Pancreas (tissue), 10 donors: ENCODE measurements at regions not wholly inside any gene's neighbourhood (a gene's known extent, or its start where the extent isn't known, plus 50 kb on each side); places are given as distances from the start of the nearest gene placed in this dataset.

Experiments
- ATAC-seq, 4 donors: fragments of 200-7000 bp; cut with Tn5 transposase; one replicate each; pipeline versions ENCODE4 v1.8.0 to v1.9.1; 2020; ENCODE audit warnings: mild to moderate bottlenecking in 4 of 4, moderate library complexity in 4 of 4
- DNase-seq, 6 donors: peaks; one replicate each; pipeline ENCODE4 v3.0.0-alpha.2; 2020
- FAIRE-seq: peaks from 2 replicates; lab custom pipeline; 2012; peaks lifted over from hg19 to GRCh38; lab: Jason Lieb, UNC
- H3K27ac ChIP-seq, 4 donors: fragments of 200-600 bp; sonication (generic); 1 replicate in 3 of 4; 2 replicates in 1 of 4; pipeline versions ENCODE4 v1.5.0 to v1.8.0; 2020
- H3K27me3 ChIP-seq, 4 donors: fragments of 200-600 bp; one replicate each; pipeline ENCODE4 v1.8.0; 2021
- H3K36me3 ChIP-seq, 3 donors: fragments of 200-600 bp; sonication (generic) in 1 of 3; one replicate each; pipeline versions ENCODE4 v1.5.0 to v1.8.0; 2020 to 2021
- H3K4me1 ChIP-seq, 3 donors: fragments of 200-600 bp; one replicate each; pipeline ENCODE4 v1.8.0; 2021
- H3K4me3 ChIP-seq, 4 donors: fragments of 200-600 bp; sonication (generic) in 2 of 4; one replicate each; pipeline versions ENCODE4 v1.5.0 to v1.8.0; 2020 to 2021
- H3K9me3 ChIP-seq, 4 donors: fragments of 200-600 bp; one replicate each; pipeline ENCODE4 v1.8.0; 2021
- WGBS, 2 donors: extraction: QIAGEN DNeasy Blood & Tissue Kit; methylation state at CpG; one replicate each; pipeline ENCODE4 v1.1.7; 2013; 5-methylcytosine and 5-hydroxymethylcytosine counted together
- intact Hi-C, 3 donors: fragments of 100-400 bp; cut with DNase I; formaldehyde crosslinking; loops; one replicate each; pipeline versions ENCODE4 v1.11.1 to v1.14.2; 2022
- TF ChIP-seq, protein P1 (sequence below), 4 donors: fragments of 200-600 bp; sonication (generic) in 3 of 4; IDR thresholded peaks; one replicate each; pipeline versions ENCODE4 v1.5.0 to v1.8.0; 2021; ENCODE audit warnings: antibody characterized with exemption in 4 of 4
- donor health status: healthy with polysubstance abuse.
- donor health status: DM: no; HTN: no; CAD: no; lungs with moderate emphysema.
- donor health status: DM: no; HTN: no; CAD: no.
- donor health status: control.
- donor health status: control.
- donor health status: Bipolar disorder and iron deficiency.
- donor health status: DM: yes; HTN: yes; CAD: no.
- donor health status: DM: no; HTN: no; CAD: no.
- donor health status: DM: no; HTN: no; CAD: no.
- donor health status: DM: yes; HTN: yes; CAD: no.

DNA sequence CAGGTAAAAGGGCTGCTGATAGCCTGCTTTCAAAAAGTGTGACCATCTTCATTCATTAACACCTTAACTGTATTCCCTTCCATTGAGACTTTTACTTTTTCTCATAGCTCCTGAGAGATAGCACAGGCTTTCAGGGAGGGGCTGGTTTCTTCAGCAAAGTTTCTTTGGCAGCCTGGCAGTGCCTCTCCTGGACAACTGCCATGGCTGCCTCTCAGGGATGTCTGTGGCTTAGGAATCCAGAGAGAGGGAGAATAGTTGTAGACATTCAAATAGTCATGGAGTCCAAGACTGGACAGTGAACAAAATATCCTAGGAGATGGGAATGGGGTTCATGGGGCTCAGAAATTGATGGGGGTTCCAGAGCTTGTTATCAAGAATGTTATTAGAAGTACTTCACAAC lies 81.1 kb downstream of the FAM47B start:
- no peak for ATAC-seq
- FAIRE-seq, result no peak

DNA sequence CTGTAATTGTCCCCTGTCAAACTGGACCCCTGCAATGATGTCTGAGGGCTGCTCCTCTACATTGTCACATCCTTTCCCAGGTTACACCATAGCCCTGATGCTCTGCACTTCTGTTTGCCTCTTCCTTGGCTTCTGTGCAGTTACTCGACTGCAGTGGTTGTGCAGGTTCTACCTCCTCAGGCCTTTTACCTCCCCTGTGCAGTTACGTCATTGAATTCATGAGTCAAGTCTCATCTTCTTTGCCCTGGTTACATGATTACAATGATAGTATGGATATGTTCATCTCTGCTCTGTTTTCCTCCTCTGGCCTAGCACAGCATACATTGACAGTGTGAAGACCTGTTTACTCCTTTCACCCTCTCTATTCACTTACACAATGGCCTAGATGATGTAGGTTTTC lies 83.2 kb downstream of the FAM47B start:
- FAIRE-seq, result no peak
- WGBS, 2 donors, result 62 to 65% methylated on average over 2 of the region's 2 CpGs
- Histone ChIP-seq H3K4me1 (no peaks in the 10 kb centered on the region), H3K36me3 (no peaks in the 10 kb centered on the region), H3K4me3 (no peak overlapping the region), H3K27me3 (peaks cover 0 to 8% (median 0%) of the 10 kb centered on the region in 4 donors), H3K9me3 (no peaks in the 10 kb centered on the region), H3K27ac (no peak overlapping the region)
- no peak for DNase-seq
- no peak for ATAC-seq
- intact Hi-C loops, result no loop called here
- TF ChIP-seq, protein P1, sequence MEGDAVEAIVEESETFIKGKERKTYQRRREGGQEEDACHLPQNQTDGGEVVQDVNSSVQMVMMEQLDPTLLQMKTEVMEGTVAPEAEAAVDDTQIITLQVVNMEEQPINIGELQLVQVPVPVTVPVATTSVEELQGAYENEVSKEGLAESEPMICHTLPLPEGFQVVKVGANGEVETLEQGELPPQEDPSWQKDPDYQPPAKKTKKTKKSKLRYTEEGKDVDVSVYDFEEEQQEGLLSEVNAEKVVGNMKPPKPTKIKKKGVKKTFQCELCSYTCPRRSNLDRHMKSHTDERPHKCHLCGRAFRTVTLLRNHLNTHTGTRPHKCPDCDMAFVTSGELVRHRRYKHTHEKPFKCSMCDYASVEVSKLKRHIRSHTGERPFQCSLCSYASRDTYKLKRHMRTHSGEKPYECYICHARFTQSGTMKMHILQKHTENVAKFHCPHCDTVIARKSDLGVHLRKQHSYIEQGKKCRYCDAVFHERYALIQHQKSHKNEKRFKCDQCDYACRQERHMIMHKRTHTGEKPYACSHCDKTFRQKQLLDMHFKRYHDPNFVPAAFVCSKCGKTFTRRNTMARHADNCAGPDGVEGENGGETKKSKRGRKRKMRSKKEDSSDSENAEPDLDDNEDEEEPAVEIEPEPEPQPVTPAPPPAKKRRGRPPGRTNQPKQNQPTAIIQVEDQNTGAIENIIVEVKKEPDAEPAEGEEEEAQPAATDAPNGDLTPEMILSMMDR (IDR thresholded peaks at IDR 0.05), result no peak

More for the DNA sequence above, 81.1 kb downstream of the FAM47B start:
- H3K9me3 ChIP-seq, result no peaks in the 10 kb centered on the region
- H3K4me3 ChIP-seq, result no peak overlapping the region
- no peak for DNase-seq
- peaks cover 0 to 8% (median 0%) of the 10 kb centered on the region in 4 donors for H3K27me3 ChIP-seq
- intact Hi-C loops, result no loop called here
- no peaks in the 10 kb centered on the region for H3K36me3 ChIP-seq
- TF ChIP-seq, protein P1 (IDR thresholded peaks at IDR 0.05), result no peak
- H3K4me1 ChIP-seq, result no peaks in the 10 kb centered on the region
- H3K27ac ChIP-seq, result no peak overlapping the region

DNA sequence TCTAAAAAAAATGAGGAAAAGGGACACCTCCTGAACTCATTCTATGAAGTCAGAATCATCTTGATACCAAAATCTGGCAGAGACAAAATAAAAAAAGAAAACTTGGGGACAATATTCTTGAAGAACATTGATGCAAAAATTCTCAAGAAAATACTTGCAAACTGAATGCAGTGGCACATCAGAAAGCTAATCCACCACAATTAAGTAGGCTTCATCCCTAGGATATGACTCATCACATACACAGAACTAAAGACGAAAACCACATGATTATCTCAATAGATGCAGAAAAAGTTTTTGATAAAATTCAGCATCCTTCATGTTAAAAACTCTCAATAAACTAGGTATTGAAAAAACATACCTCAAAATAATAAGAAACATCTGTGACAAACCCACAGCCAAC lies 98.3 kb downstream of the FAM47B start:
- 34 to 47% methylated on average over 1 of the region's 1 CpG for WGBS, 2 donors
- peak; percentile 84 for FAIRE-seq
- TF ChIP-seq, protein P1 (IDR thresholded peaks at IDR 0.05), result no peak

DNA sequence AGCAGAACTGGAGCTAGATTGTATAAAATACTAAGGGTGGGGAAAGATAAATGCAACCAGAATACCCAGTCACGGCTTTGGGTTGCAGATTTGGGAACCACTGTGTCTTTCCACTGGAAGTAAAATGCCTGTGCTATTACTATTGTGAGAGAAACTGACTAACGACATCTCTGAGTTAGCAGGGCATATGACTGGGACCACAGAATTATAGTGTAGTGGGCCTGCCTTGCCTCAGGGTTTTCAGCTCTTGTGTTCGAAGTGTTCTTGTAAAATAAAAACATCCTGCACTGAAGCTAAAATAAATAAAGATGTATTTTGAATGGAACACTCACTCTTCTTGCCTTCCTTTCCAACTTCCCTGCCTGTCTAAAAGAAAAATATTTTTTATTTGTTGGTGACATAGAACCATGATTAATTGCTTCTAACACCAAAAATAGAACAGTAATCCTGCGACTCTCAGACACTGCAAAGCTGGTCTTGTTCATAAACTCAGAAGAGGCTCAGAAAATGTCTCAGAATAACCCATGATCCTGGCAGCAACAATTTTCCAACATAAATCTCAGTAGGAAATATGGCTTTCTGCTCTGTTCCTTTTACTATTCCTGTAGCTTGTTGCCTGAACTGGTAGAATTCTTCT lies 104.2 kb downstream of the FAM47B start:
- 34 to 37% methylated on average over 4 of the region's 4 CpGs for WGBS, 2 donors
- TF ChIP-seq, protein P1 (IDR thresholded peaks at IDR 0.05), result no peak
- DNase-seq, result no peak
- H3K9me3 ChIP-seq, result no peaks in the 10 kb centered on the region
- H3K27me3 ChIP-seq, result no peaks in the 10 kb centered on the region
- no peak for ATAC-seq
- H3K4me1 ChIP-seq, result no peaks in the 10 kb centered on the region
- FAIRE-seq, result no peak
- H3K27ac ChIP-seq, result no peak overlapping the region
- intact Hi-C loops, result no loop called here
- H3K4me3 ChIP-seq, result no peak overlapping the region
- H3K36me3 ChIP-seq, result no peaks in the 10 kb centered on the region

More for the DNA sequence above, 98.3 kb downstream of the FAM47B start:
- DNase-seq, result no peak
- Histone ChIP-seq H3K4me3 (no peak overlapping the region), H3K36me3 (no peaks in the 10 kb centered on the region), H3K27ac (no peak overlapping the region), H3K9me3 (no peaks in the 10 kb centered on the region), H3K27me3 (peaks cover 0 to 3% (median 0%) of the 10 kb centered on the region in 4 donors), H3K4me1 (no peaks in the 10 kb centered on the region)
- ATAC-seq, result no peak
- intact Hi-C loops, result no loop called here

DNA sequence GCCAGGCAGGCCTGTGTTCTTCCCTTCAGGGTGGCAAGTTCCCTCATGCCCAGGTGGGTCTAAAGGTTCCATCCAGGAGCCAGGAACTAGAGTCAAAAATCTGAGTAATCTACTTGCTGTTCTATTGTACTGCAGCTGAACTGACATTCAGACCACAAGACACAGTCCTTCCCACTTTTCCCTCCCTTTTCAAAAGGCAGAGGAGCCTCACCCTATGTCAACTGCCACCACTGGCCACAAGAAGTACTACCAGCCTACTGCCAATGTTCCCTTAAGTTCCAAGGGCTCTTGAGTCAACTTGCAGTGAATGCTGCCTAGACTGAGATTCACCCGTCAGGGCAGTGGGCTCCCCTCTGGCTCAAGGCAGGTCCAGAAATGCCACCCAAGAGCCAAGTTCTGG lies 133.5 kb downstream of the FAM47B start:
- H3K9me3 ChIP-seq, result no peaks in the 10 kb centered on the region
- DNase-seq, result no peak
- no peak for ATAC-seq
- FAIRE-seq, result no peak
- H3K4me1 ChIP-seq, result no peaks in the 10 kb centered on the region
- TF ChIP-seq, protein P1 (IDR thresholded peaks at IDR 0.05), result no peak
- no peaks in the 10 kb centered on the region for H3K36me3 ChIP-seq
- WGBS, 2 donors, result 53 to 55% methylated on average over 1 of the region's 1 CpG
- intact Hi-C loops, result no loop called here
- no peak overlapping the region for H3K27ac ChIP-seq
- H3K4me3 ChIP-seq, result no peak overlapping the region
- H3K27me3 ChIP-seq, result peaks cover 0 to 10% (median 0%) of the 10 kb centered on the region in 4 donors
